Coronary artery (tissue), 2 donors: ENCODE measurements at regions not wholly inside any gene's neighbourhood (a gene's known extent, or its start where the extent isn't known, plus 50 kb on each side); places are given as distances from the start of the nearest gene placed in this dataset.

Experiments
- DNase-seq: peaks from one replicate; pipeline ENCODE4 v3.0.0-alpha.2; 2017; ENCODE audit warnings: low spot score
- H3K27ac ChIP-seq, 2 donors: fragments of 200-600 bp; sonication (generic); one replicate each; pipeline ENCODE4 v1.5.1; 2016 to 2019
- H3K4me3 ChIP-seq: fragments of 200-600 bp; sonication (generic); 2 replicates; pipeline ENCODE4 v1.5.1; 2016; ENCODE audit warnings: mild to moderate bottlenecking, moderate library complexity
- CTCF ChIP-seq: fragments of 200-600 bp; sonication (generic); IDR thresholded peaks from one replicate; pipeline ENCODE4 v1.5.1; 2019; ENCODE audit warnings: antibody characterized with exemption

DNA sequence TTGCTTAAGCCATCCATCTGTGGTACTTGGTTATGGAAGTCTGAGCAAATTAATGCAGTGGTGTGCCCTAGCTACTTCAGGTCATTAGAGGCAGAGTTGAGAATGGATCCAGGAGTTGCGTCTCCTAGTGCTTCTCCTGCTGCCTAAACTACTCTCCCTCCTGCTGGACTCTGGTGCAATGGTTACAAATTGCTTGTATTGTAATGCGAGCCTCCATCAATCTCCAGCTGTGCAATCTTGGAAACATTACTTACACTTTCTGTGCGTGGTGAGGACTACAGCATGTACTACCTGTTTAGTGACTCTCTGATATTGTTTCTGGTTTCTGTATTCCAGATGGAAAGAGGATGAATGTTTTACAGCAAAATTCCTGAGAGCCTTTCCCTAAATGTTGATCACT is 119.0 kb upstream of the CYRIA start:
- no peak for DNase-seq
- no peak overlapping the region for H3K4me3 ChIP-seq
- no peak overlapping the region for H3K27ac ChIP-seq
- TF ChIP-seq CTCF = no peak

- H3K27ac ChIP-seq = no peak overlapping the region
These were observed 111.7 kb upstream of the CYRIA start for GRCh38 chr2:16777123-16777870.

DNA sequence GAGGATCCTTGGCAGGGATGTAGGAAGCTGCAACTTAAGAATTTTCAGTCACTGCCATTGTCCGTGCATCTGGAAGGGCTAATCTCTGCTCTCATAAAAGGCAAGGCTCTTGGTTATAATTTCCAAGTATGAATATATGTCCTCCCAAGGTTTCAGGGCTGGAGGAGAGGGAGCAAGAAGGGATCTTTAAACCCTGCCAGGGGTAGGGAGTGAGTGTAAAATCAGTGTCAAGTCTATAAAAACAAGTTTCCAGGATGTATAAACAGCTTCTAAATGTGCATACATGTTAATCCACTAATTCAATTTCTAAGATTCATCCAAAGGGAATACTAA is 110.2 kb upstream of the CYRIA start:
- Histone ChIP-seq H3K4me3 (no peak overlapping the region), H3K27ac (no peak overlapping the region)
- DNase-seq = no peak
- no peak for TF ChIP-seq CTCF

More at GRCh38 chr2:16777123-16777870, 111.7 kb upstream of the CYRIA start:
- H3K4me3 ChIP-seq = no peak overlapping the region
- TF ChIP-seq CTCF = no peak
- no peak for DNase-seq

GRCh38 chr2:16774980-16775898 is 109.6 kb upstream of the CYRIA start:
- no peak for TF ChIP-seq CTCF
- no peak overlapping the region for H3K4me3 ChIP-seq
- DNase-seq = no peak
- no peak overlapping the region for H3K27ac ChIP-seq

- Histone ChIP-seq H3K27ac (no peak overlapping the region), H3K4me3 (no peak overlapping the region)
- DNase-seq = no peak
- no peak for TF ChIP-seq CTCF
These were observed 108.5 kb upstream of the CYRIA start for GRCh38 chr2:16774091-16774490.

- Histone ChIP-seq H3K27ac (no peak overlapping the region), H3K4me3 (no peak overlapping the region)
- no peak for DNase-seq
- no peak for TF ChIP-seq CTCF
These were observed 107.6 kb upstream of the CYRIA start for GRCh38 chr2:16773080-16773713.
